Osteoblast (primary cell): ENCODE measurements at regions not wholly inside any gene's neighbourhood (a gene's known extent, or its start where the extent isn't known, plus 50 kb on each side); places are given as distances from the start of the nearest gene placed in this dataset.

Experiments used
- DNase-seq: peaks from one replicate; pipeline ENCODE4 v3.0.0; 2011; ENCODE audit warnings: low spot score, mixed read lengths; ENCODE audit not compliant: insufficient read length; ENCODE audit errors: missing footprints
- H2AFZ ChIP-seq: 2 replicates; pipeline ENCODE4 v1.6.0; 2011; ENCODE audit warnings: mild to moderate bottlenecking, low read length
- H3K27ac ChIP-seq: 2 replicates; pipeline ENCODE4 v1.5.1; 2011; ENCODE audit warnings: mild to moderate bottlenecking, low read depth, low read length, moderate library complexity
- H3K27me3 ChIP-seq: 2 replicates; pipeline ENCODE4 v1.6.0; 2012; ENCODE audit warnings: mild to moderate bottlenecking, control low read depth, inconsistent platforms, low read length, moderate library complexity; ENCODE audit not compliant: insufficient read depth
- H3K36me3 ChIP-seq: 2 replicates; pipeline ENCODE4 v1.5.1; 2011; ENCODE audit warnings: mild to moderate bottlenecking, low read length, control low read depth, moderate library complexity; ENCODE audit not compliant: insufficient read depth
- H3K4me1 ChIP-seq: 2 replicates; pipeline ENCODE4 v1.5.1; 2011; ENCODE audit warnings: mild to moderate bottlenecking, low read length, control low read depth, moderate library complexity; ENCODE audit not compliant: insufficient read depth
- H3K4me2 ChIP-seq: 2 replicates; pipeline ENCODE4 v1.6.0; 2011; ENCODE audit warnings: mild to moderate bottlenecking, low read length; ENCODE audit not compliant: insufficient read depth
- H3K4me3 ChIP-seq: fragments of 200-600 bp; sonication (generic); 3 replicates; pipeline ENCODE4 v1.5.1; 2012; ENCODE audit warnings: mild to moderate bottlenecking, low read length, inconsistent platforms; ENCODE audit not compliant: insufficient read depth
- H3K79me2 ChIP-seq: 2 replicates; pipeline ENCODE4 v1.6.0; 2012; ENCODE audit warnings: mild to moderate bottlenecking, low read length, control low read depth, inconsistent platforms; ENCODE audit not compliant: insufficient read depth
- H3K9me3 ChIP-seq: 2 replicates; pipeline ENCODE4 v1.5.1; 2011; ENCODE audit warnings: low read depth, low read length, control low read depth
- H4K20me1 ChIP-seq: 2 replicates; pipeline ENCODE4 v1.6.0; 2012; ENCODE audit warnings: mild to moderate bottlenecking, low read length, control low read depth; ENCODE audit not compliant: insufficient read depth
- CTCF ChIP-seq: IDR thresholded peaks from 2 replicates; pipeline ENCODE4 v1.5.1; 2011; ENCODE audit warnings: mild to moderate bottlenecking, low read depth, low read length, moderate library complexity; ENCODE audit errors: extremely low read depth

DNA sequence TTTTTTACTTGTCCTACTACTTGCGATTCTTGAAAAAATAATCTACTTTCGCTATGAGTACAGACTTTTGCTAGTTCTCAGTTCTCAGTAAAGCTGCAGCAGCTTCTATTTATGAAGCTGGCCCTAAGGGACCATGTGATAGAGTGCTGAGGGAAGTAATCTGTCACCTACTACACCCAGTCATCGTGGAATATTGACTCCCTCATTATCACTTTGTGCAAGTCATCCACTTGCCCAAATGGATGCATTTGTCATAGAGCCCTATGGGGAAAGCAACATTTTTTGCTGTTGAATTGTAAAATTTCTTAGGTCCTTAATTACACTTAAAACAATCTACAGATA is 1919.8 kb downstream of the SUCLG1 start:
- no peak for TF ChIP-seq CTCF
- no peak overlapping the region for H2AFZ ChIP-seq
- no peak overlapping the region for H3K4me2 ChIP-seq
- H3K27me3 ChIP-seq: no peaks in the 10 kb centered on the region
- DNase-seq: no peak
- no peaks in the 10 kb centered on the region for H4K20me1 ChIP-seq
- H3K4me1 ChIP-seq: no peaks in the 10 kb centered on the region
- H3K27ac ChIP-seq: no peak overlapping the region
- H3K79me2 ChIP-seq: no peaks in the 10 kb centered on the region
- H3K9me3 ChIP-seq: no peaks in the 10 kb centered on the region
- H3K4me3 ChIP-seq: no peak overlapping the region
- no peaks in the 10 kb centered on the region for H3K36me3 ChIP-seq

DNA sequence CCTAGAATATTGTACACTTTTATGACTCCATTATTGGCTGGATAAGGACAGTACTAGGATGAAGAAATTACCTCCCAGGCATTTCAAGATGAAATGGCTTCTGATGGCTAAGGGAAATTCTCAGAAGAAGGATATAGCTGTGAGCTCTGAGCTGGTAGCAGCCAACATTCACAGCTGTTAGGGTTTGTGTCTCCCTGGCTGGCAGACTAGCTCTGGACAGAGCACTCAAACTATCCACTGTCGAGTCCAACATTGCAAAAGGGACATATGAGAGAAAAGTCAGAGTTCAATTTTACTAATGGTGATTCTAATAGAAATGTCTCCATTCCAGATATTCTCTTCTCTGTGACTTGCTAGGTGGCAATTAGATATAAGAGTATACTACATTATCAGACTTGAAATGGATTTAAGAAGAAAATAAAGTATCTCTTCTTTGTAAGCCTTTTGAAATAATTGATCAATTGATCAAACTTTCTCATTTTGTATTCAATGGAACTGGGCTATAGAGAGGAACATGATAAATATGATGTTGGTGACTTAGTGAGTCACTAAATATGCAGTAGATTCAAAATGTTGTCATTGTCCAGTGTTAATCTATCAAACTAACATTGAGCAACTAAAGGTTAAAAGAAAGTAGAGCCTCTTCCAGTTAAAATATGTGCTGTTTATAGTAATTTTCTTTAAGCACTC is 1920.3 kb downstream of the SUCLG1 start:
- Histone ChIP-seq H3K4me1 (no peaks in the 10 kb centered on the region), H3K79me2 (no peaks in the 10 kb centered on the region), H3K27me3 (no peaks in the 10 kb centered on the region), H3K27ac (no peak overlapping the region), H3K4me3 (no peak overlapping the region), H2AFZ (no peak overlapping the region), H3K36me3 (no peaks in the 10 kb centered on the region), H4K20me1 (no peaks in the 10 kb centered on the region), H3K4me2 (no peak overlapping the region), H3K9me3 (no peaks in the 10 kb centered on the region)
- no peak for TF ChIP-seq CTCF
- no peak for DNase-seq

DNA sequence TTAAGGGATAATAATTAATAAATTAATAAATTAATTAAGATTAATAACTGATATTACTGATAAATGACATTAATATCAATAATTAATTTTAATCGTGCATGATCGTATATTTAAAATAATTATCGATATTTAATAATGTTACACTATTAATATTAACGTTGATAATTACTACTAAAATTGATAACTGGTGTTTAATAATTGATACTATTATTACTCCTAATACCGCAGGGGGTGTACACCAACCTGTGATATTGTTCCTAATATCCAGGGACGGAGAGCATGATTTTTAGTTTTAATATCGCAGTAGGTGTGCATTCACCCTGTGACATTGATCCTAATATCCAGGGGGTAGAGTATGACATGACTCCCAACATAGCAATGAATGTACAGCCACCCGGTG is 1930.8 kb downstream of the SUCLG1 start:
- Histone ChIP-seq H3K36me3 (no peaks in the 10 kb centered on the region), H2AFZ (no peak overlapping the region), H3K4me3 (no peak overlapping the region), H3K9me3 (no peaks in the 10 kb centered on the region), H3K4me1 (no peaks in the 10 kb centered on the region), H3K27me3 (no peaks in the 10 kb centered on the region), H3K4me2 (no peak overlapping the region), H4K20me1 (no peaks in the 10 kb centered on the region), H3K27ac (no peak overlapping the region), H3K79me2 (no peaks in the 10 kb centered on the region)
- no peak for DNase-seq
- TF ChIP-seq CTCF: no peak

DNA sequence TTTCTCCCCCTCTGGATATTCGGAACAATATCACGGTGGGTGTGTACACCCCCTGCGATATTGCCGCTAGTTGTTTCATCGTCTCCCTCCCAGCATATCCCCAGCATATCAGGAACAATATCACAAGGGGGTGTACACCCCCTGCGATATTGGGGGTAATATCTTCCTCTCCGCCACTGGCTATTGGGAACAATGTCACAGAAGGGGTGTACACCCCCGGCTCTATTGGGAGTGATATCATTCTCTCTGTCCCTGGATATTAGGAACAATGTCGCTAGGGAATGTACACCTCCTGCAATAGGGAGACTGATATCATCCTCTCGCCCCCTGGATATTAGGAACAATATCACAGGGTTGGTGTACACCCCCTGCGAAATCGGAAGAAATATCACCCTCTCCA is 1932.0 kb downstream of the SUCLG1 start:
- DNase-seq: no peak
- no peak overlapping the region for H3K27ac ChIP-seq
- no peak overlapping the region for H3K4me3 ChIP-seq
- H4K20me1 ChIP-seq: no peaks in the 10 kb centered on the region
- no peaks in the 10 kb centered on the region for H3K4me1 ChIP-seq
- H2AFZ ChIP-seq: no peak overlapping the region
- no peak for TF ChIP-seq CTCF
- no peaks in the 10 kb centered on the region for H3K9me3 ChIP-seq
- no peaks in the 10 kb centered on the region for H3K36me3 ChIP-seq
- H3K4me2 ChIP-seq: no peak overlapping the region
- no peaks in the 10 kb centered on the region for H3K79me2 ChIP-seq
- H3K27me3 ChIP-seq: no peaks in the 10 kb centered on the region
